22Rv1 (cell line): ENCODE measurements at regions not wholly inside any gene's neighbourhood (a gene's known extent, or its start where the extent isn't known, plus 50 kb on each side); places are given as distances from the start of the nearest gene placed in this dataset.
"Not testable (repeated sequence)": the region's sequence is repeated elsewhere in the genome, so short reads cannot be mapped to it uniquely, and the experiment has no call there.

ENCODE experiments used
- H3K27ac ChIP-seq: fragments of 450-650 bp; 2 replicates; pipeline ENCODE4 v1.5.1; 2017
- CTCF ChIP-seq: fragments of 450-650 bp; IDR thresholded peaks from 2 replicates; pipeline ENCODE4 v1.5.1; 2017; ENCODE audit warnings: mild to moderate bottlenecking
- ZFX ChIP-seq: fragments of 450-650 bp; IDR thresholded peaks from 2 replicates; pipeline ENCODE4 v1.6.1; 2017; ENCODE audit warnings: antibody characterized with exemption, borderline replicate concordance

- TF ChIP-seq CTCF, result no peak
- no peak for TF ChIP-seq ZFX
- H3K27ac ChIP-seq, result no peak overlapping the region
These were observed 113.0 kb upstream of the NR5A2 start for GRCh38 chr1:199914546-199914945.

- TF ChIP-seq ZFX, result no peak
- H3K27ac ChIP-seq, result no peak overlapping the region
These were observed 109.2 kb upstream of the NR5A2 start for GRCh38 chr1:199918196-199918769.

- no peak overlapping the region for H3K27ac ChIP-seq
- TF ChIP-seq ZFX (no peak), CTCF (no peak)
These were observed 106.9 kb upstream of the NR5A2 start for GRCh38 chr1:199920635-199921034.

GRCh38 chr1:199929556-199929955 lies 98.0 kb upstream of the NR5A2 start:
- no peak for TF ChIP-seq ZFX
- TF ChIP-seq CTCF, result no peak
- H3K27ac ChIP-seq, result no peak overlapping the region

GRCh38 chr1:199930067-199930466 lies 97.4 kb upstream of the NR5A2 start:
- H3K27ac ChIP-seq, result not testable (repeated sequence)

GRCh38 chr1:199931666-199932377 lies 95.7 kb upstream of the NR5A2 start:
- no peak overlapping the region for H3K27ac ChIP-seq
- TF ChIP-seq CTCF, result no peak
- no peak for TF ChIP-seq ZFX

- no peak for TF ChIP-seq CTCF
- no peak for TF ChIP-seq ZFX
- H3K27ac ChIP-seq, result no peak overlapping the region
These were observed 95.0 kb upstream of the NR5A2 start for GRCh38 chr1:199932462-199932861.

GRCh38 chr1:199936441-199936840 lies 91.1 kb upstream of the NR5A2 start:
- H3K27ac ChIP-seq, result no peak overlapping the region
- TF ChIP-seq CTCF (no peak), ZFX (no peak)
